ENCODE measurements at regions not wholly inside any gene's neighbourhood (a gene's known extent, or its start where the extent isn't known, plus 50 kb on each side); places are given as distances from the start of the nearest gene placed in this dataset.

- peaks cover 0 to 4% (median 0%) of the 10 kb centered on the region in 4 donors for H3K27me3 ChIP-seq (ENCODE audit: control insufficient read depth in 4 of 4, insufficient read depth in 4 of 4, low read length in 3 of 4)
- no peaks in the 10 kb centered on the region for H3K36me3 ChIP-seq (ENCODE audit: control insufficient read depth in 4 of 4, insufficient read depth in 3 of 4, low read depth in 1 of 4, low read length in 3 of 4)
- DNase-seq (ENCODE audit: low spot score), result no peak
- no peak overlapping the region for H3K27ac ChIP-seq (ENCODE audit: low read depth in 1 of 2, low read length in 2 of 2)
- H3K4me1 ChIP-seq (ENCODE audit: control insufficient read depth in 4 of 4, insufficient read depth in 4 of 4, low read length in 3 of 4), result peaks cover 0 to 7% (median 3%) of the 10 kb centered on the region in 4 donors
- H3K9me3 ChIP-seq (ENCODE audit: control insufficient read depth in 4 of 4, low read length in 3 of 4), result no peaks in the 10 kb centered on the region
- no peak overlapping the region for H3K4me3 ChIP-seq (ENCODE audit: low read depth in 1 of 3, low read length in 3 of 3)
- TF ChIP-seq HNF4A (conservative IDR thresholded peaks at IDR 0.05) (no peak), NR2F2 (IDR thresholded peaks at IDR 0.05) (no peak), FOXA1 (IDR thresholded peaks at IDR 0.05) (no peak), RAD21 (IDR thresholded peaks at IDR 0.05) (no peak), GABPA (IDR thresholded peaks at IDR 0.05 in 1 of 2, conservative IDR thresholded peaks at IDR 0.05 in 1 of 2) (no peak), TAF1 (conservative IDR thresholded peaks at IDR 0.05) (no peak), ATF3 (IDR thresholded peaks at IDR 0.05) (no peak), RXRA (IDR thresholded peaks at IDR 0.05) (no peak), YY1 (IDR thresholded peaks at IDR 0.05) (no peak), FOXA2 (IDR thresholded peaks at IDR 0.05) (no peak), JUND (IDR thresholded peaks at IDR 0.05) (no peak), SP1 (IDR thresholded peaks at IDR 0.05) (no peak), EGR1 (IDR thresholded peaks at IDR 0.05; ENCODE audit: low read depth in 2 of 2) (no peak)
- TF ChIP-seq, protein P1, sequence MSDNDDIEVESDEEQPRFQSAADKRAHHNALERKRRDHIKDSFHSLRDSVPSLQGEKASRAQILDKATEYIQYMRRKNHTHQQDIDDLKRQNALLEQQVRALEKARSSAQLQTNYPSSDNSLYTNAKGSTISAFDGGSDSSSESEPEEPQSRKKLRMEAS (IDR thresholded peaks at IDR 0.05), result no peak
- TF ChIP-seq, protein P2, sequence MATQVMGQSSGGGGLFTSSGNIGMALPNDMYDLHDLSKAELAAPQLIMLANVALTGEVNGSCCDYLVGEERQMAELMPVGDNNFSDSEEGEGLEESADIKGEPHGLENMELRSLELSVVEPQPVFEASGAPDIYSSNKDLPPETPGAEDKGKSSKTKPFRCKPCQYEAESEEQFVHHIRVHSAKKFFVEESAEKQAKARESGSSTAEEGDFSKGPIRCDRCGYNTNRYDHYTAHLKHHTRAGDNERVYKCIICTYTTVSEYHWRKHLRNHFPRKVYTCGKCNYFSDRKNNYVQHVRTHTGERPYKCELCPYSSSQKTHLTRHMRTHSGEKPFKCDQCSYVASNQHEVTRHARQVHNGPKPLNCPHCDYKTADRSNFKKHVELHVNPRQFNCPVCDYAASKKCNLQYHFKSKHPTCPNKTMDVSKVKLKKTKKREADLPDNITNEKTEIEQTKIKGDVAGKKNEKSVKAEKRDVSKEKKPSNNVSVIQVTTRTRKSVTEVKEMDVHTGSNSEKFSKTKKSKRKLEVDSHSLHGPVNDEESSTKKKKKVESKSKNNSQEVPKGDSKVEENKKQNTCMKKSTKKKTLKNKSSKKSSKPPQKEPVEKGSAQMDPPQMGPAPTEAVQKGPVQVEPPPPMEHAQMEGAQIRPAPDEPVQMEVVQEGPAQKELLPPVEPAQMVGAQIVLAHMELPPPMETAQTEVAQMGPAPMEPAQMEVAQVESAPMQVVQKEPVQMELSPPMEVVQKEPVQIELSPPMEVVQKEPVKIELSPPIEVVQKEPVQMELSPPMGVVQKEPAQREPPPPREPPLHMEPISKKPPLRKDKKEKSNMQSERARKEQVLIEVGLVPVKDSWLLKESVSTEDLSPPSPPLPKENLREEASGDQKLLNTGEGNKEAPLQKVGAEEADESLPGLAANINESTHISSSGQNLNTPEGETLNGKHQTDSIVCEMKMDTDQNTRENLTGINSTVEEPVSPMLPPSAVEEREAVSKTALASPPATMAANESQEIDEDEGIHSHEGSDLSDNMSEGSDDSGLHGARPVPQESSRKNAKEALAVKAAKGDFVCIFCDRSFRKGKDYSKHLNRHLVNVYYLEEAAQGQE (IDR thresholded peaks at IDR 0.05), result no peak
- TF ChIP-seq, protein P3, sequence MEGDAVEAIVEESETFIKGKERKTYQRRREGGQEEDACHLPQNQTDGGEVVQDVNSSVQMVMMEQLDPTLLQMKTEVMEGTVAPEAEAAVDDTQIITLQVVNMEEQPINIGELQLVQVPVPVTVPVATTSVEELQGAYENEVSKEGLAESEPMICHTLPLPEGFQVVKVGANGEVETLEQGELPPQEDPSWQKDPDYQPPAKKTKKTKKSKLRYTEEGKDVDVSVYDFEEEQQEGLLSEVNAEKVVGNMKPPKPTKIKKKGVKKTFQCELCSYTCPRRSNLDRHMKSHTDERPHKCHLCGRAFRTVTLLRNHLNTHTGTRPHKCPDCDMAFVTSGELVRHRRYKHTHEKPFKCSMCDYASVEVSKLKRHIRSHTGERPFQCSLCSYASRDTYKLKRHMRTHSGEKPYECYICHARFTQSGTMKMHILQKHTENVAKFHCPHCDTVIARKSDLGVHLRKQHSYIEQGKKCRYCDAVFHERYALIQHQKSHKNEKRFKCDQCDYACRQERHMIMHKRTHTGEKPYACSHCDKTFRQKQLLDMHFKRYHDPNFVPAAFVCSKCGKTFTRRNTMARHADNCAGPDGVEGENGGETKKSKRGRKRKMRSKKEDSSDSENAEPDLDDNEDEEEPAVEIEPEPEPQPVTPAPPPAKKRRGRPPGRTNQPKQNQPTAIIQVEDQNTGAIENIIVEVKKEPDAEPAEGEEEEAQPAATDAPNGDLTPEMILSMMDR (IDR thresholded peaks at IDR 0.05; ENCODE audit: low read depth, low read length, missing input control), result no peak
- 80% methylated on average over 5 of the region's 5 CpGs for WGBS
- H3K9ac ChIP-seq (ENCODE audit: low read depth in 1 of 2, low read length in 2 of 2), result no peak overlapping the region
Measured at GRCh38 chr1:38568061-38568857, 291.3 kb downstream of the RRAGC start.

DNA sequence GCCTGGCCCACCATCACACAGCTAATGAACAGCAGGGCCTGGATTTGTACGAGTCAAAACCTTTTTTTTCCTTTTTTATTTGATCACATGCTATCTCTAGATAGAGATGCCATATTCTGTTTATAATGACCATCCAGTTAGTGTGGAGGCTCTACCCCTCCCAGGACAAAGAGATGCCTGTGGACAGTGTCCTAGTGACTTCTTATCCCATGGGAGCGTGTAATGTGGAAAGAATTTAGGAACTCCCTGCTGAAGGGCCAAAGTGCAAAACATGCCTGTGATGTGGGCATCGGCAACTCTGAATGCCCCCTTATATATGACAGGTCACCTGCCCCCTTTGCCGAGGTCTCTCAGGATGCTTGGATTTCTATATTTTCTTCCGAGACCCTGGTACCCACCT is 292.2 kb downstream of the RRAGC start:
- WGBS, result 75% methylated on average over 5 of the region's 5 CpGs
- Histone ChIP-seq H3K27ac (ENCODE audit: low read depth in 1 of 2, low read length in 2 of 2) (no peak overlapping the region), H3K9ac (ENCODE audit: low read depth in 1 of 2, low read length in 2 of 2) (no peak overlapping the region), H3K27me3 (ENCODE audit: control insufficient read depth in 4 of 4, insufficient read depth in 4 of 4, low read length in 3 of 4) (peaks cover 0 to 2% (median 0%) of the 10 kb centered on the region in 4 donors), H3K4me3 (ENCODE audit: low read depth in 1 of 3, low read length in 3 of 3) (no peak overlapping the region), H3K4me1 (ENCODE audit: control insufficient read depth in 4 of 4, insufficient read depth in 4 of 4, low read length in 3 of 4) (peaks cover 0 to 7% (median 3%) of the 10 kb centered on the region in 4 donors), H3K9me3 (ENCODE audit: control insufficient read depth in 4 of 4, low read length in 3 of 4) (no peaks in the 10 kb centered on the region), H3K36me3 (ENCODE audit: control insufficient read depth in 4 of 4, insufficient read depth in 3 of 4, low read depth in 1 of 4, low read length in 3 of 4) (no peaks in the 10 kb centered on the region)
- DNase-seq (ENCODE audit: low spot score), result no peak
- TF ChIP-seq NR2F2 (IDR thresholded peaks at IDR 0.05), result no peak
- TF ChIP-seq, protein P1 (IDR thresholded peaks at IDR 0.05), result no peak
- TF ChIP-seq, protein P4, sequence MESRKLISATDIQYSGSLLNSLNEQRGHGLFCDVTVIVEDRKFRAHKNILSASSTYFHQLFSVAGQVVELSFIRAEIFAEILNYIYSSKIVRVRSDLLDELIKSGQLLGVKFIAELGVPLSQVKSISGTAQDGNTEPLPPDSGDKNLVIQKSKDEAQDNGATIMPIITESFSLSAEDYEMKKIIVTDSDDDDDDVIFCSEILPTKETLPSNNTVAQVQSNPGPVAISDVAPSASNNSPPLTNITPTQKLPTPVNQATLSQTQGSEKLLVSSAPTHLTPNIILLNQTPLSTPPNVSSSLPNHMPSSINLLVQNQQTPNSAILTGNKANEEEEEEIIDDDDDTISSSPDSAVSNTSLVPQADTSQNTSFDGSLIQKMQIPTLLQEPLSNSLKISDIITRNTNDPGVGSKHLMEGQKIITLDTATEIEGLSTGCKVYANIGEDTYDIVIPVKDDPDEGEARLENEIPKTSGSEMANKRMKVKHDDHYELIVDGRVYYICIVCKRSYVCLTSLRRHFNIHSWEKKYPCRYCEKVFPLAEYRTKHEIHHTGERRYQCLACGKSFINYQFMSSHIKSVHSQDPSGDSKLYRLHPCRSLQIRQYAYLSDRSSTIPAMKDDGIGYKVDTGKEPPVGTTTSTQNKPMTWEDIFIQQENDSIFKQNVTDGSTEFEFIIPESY (IDR thresholded peaks at IDR 0.05), result no peak
- TF ChIP-seq GABPA (IDR thresholded peaks at IDR 0.05 in 1 of 2, conservative IDR thresholded peaks at IDR 0.05 in 1 of 2), result no peak
- no peak for TF ChIP-seq FOXA2 (IDR thresholded peaks at IDR 0.05)
- TF ChIP-seq ATF3 (IDR thresholded peaks at IDR 0.05), result no peak
- no peak for TF ChIP-seq JUND (IDR thresholded peaks at IDR 0.05)
- TF ChIP-seq, protein P3 (IDR thresholded peaks at IDR 0.05; ENCODE audit: low read depth, low read length, missing input control), result no peak
- no peak for TF ChIP-seq EGR1 (IDR thresholded peaks at IDR 0.05; ENCODE audit: low read depth in 2 of 2)

Data from liver (tissue), 8 donors.